ENCODE measurements at regions not wholly inside any gene's neighbourhood (a gene's known extent, or its start where the extent isn't known, plus 50 kb on each side); places are given as distances from the start of the nearest gene placed in this dataset.

DNA sequence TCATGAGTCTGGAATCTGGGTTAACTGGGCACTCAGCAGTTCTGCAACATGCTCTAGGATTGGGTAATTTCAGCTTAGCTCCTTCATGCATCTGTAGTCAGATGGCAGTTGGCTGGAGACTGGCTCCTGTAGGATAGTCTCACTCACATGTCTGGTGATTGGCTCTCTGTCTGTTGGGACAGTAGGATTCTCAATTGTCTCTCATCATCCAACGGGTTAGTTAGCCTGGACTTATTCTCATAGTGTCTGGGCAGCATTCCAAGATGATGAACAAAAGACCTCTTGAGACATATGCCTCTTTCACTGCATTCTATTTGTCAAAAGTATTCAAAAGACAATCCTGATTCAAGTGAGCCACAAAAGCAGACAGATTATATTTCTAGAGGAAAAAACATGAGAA lies 795.6 kb upstream of the GALNTL6 start:
- TF ChIP-seq, protein P1, sequence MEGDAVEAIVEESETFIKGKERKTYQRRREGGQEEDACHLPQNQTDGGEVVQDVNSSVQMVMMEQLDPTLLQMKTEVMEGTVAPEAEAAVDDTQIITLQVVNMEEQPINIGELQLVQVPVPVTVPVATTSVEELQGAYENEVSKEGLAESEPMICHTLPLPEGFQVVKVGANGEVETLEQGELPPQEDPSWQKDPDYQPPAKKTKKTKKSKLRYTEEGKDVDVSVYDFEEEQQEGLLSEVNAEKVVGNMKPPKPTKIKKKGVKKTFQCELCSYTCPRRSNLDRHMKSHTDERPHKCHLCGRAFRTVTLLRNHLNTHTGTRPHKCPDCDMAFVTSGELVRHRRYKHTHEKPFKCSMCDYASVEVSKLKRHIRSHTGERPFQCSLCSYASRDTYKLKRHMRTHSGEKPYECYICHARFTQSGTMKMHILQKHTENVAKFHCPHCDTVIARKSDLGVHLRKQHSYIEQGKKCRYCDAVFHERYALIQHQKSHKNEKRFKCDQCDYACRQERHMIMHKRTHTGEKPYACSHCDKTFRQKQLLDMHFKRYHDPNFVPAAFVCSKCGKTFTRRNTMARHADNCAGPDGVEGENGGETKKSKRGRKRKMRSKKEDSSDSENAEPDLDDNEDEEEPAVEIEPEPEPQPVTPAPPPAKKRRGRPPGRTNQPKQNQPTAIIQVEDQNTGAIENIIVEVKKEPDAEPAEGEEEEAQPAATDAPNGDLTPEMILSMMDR (IDR thresholded peaks at IDR 0.05): no peak
- no peak for TF ChIP-seq POLR2A (IDR thresholded peaks at IDR 0.05)

All from right lobe of liver (tissue), 4 donors.